Prostate gland (tissue), 1 donor: ENCODE measurements at regions not wholly inside any gene's neighbourhood (a gene's known extent, or its start where the extent isn't known, plus 50 kb on each side); places are given as distances from the start of the nearest gene placed in this dataset.

Experiments
- POLR2A ChIP-seq: fragments of 450-650 bp; IDR thresholded peaks from one replicate; pipeline ENCODE4 v1.6.1; 2016; ENCODE audit warnings: antibody characterized with exemption, mild to moderate bottlenecking
- POLR2AphosphoS5 ChIP-seq: sonication (generic); formaldehyde crosslinking; IDR thresholded peaks from one replicate; pipeline ENCODE4 v1.6.1; 2017; ENCODE audit warnings: antibody characterized with exemption

- TF ChIP-seq POLR2AphosphoS5: no peak
- no peak for TF ChIP-seq POLR2A
Observed at GRCh38 chr15:98380721-98381120, 267.6 kb upstream of the IGF1R start.
